ENCODE measurements at regions not wholly inside any gene's neighbourhood (a gene's known extent, or its start where the extent isn't known, plus 50 kb on each side); places are given as distances from the start of the nearest gene placed in this dataset.

DNA sequence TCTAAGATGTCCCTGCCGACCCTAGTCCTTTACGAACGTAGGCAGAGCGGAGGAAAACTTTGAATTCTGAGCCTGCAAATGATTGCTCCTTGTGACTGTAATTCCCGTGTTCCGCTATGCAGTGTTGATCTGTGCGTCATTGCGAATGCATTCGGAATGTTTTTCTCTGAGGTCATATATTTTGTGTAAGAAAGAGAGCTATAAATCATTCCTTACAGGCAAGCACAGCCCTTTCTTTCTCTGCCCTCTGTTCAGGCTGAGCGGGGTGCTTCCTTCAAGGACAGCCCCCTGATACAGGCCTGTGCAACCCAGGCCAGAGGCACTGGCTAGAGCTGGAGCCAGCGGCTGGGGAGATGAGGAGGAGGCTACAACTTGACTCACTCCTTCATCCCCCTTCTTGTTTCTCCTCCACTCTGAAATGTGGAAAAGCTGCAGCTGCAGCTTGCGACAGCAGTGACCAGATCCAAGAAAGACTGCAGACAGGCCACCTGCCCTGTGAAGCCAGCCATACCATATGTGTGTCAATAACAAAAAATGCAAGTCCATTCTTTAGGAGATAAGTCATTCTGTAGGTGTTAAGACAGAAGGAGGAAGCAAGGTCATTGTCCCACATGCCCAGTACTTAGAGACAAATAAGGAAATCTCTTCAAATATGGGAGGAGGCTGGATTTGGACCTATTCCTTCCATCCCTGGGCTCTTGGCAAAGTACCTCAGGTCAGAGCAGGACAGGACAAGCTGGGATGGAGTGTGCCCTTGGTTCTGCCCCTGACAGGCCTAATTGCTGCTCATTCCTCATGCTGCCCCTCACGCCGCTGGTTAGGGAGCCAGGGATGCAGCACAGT lies 345.7 kb upstream of the WWC1 start:
- no peaks in the 10 kb centered on the region for H3K79me2 ChIP-seq (ENCODE audit: insufficient read depth, low read length)
- 96% methylated on average over 7 of the region's 14 CpGs for WGBS (ENCODE audit: insufficient coverage)
- no peak overlapping the region for H3K4me2 ChIP-seq (replicated peaks; ENCODE audit: extremely low read depth, low read length, poor library complexity, severe bottlenecking)

DNA sequence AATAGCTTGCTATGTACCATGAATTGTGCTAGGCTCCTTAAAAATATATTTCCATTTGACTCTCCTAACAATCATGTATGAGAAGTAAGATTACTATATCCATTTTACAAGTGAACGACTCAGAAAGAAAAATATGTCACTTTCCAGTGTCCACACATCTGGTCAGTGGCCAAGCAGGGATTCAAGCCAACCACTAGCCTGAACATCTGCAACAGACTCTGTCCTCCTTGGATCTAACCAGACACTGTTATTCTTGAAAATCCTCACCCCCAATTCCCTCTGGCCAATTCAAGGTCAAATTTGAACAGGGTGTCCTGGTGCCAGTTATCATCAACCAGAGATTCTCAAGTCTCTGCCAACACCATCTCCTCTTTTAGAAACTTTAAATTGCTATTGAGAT lies 344.1 kb upstream of the WWC1 start:
- no peaks in the 10 kb centered on the region for H4K20me1 ChIP-seq (ENCODE audit: insufficient read depth, low read length)
- H3K4me1 ChIP-seq (ENCODE audit: control insufficient read depth in 1 of 2, insufficient read depth in 2 of 2, low read length in 2 of 2), result no peaks in the 10 kb centered on the region
- H3K27me3 ChIP-seq (ENCODE audit: control insufficient read depth in 2 of 2, insufficient read depth in 2 of 2, low read length in 2 of 2), result no peaks in the 10 kb centered on the region
- Mint-ChIP-seq H3K27ac (no peak overlapping the region), H3K9me3 (no peaks in the 10 kb centered on the region), H3K27me3 (ENCODE audit: low read depth in 3 of 3) (peaks cover 2 to 4% (median 3%) of the 10 kb centered on the region in 3 donors), H3K4me3 (no peak overlapping the region), H3K36me3 (no peaks in the 10 kb centered on the region), H3K4me1 (no peaks in the 10 kb centered on the region)
- H3K79me2 ChIP-seq (ENCODE audit: insufficient read depth, low read length), result no peaks in the 10 kb centered on the region
- H3K36me3 ChIP-seq (replicated peaks in 1 of 2; ENCODE audit: control insufficient read depth in 1 of 2, insufficient read depth in 2 of 2, low read length in 2 of 2), result no peaks in the 10 kb centered on the region
- H3K27ac ChIP-seq (ENCODE audit: low read depth in 1 of 2, low read length in 2 of 2), result no peak overlapping the region
- no peak for TF ChIP-seq CTCF (IDR thresholded peaks at IDR 0.05)
- no peak overlapping the region for H3K9ac ChIP-seq (ENCODE audit: insufficient read depth, low read length, poor library complexity, severe bottlenecking)
- intact Hi-C loops (cut with micrococcal nuclease), result no loop called here
- no peaks in the 10 kb centered on the region for H3K9me3 ChIP-seq (replicated peaks in 1 of 2; ENCODE audit: control insufficient read depth in 1 of 2, insufficient read depth in 1 of 2, low read length in 2 of 2)
- H3K4me2 ChIP-seq (replicated peaks; ENCODE audit: extremely low read depth, low read length, poor library complexity, severe bottlenecking), result no peak overlapping the region
- H3K4me3 ChIP-seq (replicated peaks in 1 of 3; ENCODE audit: low read depth in 2 of 3, low read length in 3 of 3), result no peak overlapping the region
- no peak overlapping the region for H2AFZ ChIP-seq (ENCODE audit: insufficient read depth, low read depth, low read length, poor library complexity, severe bottlenecking)
- WGBS (ENCODE audit: insufficient coverage), result 100% methylated on average over 1 of the region's 1 CpG
- DNase-seq, result no peak

More for the DNA sequence above, 345.7 kb upstream of the WWC1 start:
- Histone ChIP-seq H3K27ac (ENCODE audit: low read depth in 1 of 2, low read length in 2 of 2) (no peak overlapping the region), H3K9me3 (replicated peaks in 1 of 2; ENCODE audit: control insufficient read depth in 1 of 2, insufficient read depth in 1 of 2, low read length in 2 of 2) (no peaks in the 10 kb centered on the region), H2AFZ (ENCODE audit: insufficient read depth, low read depth, low read length, poor library complexity, severe bottlenecking) (no peak overlapping the region), H3K27me3 (ENCODE audit: control insufficient read depth in 2 of 2, insufficient read depth in 2 of 2, low read length in 2 of 2) (no peaks in the 10 kb centered on the region), H3K36me3 (replicated peaks in 1 of 2; ENCODE audit: control insufficient read depth in 1 of 2, insufficient read depth in 2 of 2, low read length in 2 of 2) (no peaks in the 10 kb centered on the region), H4K20me1 (ENCODE audit: insufficient read depth, low read length) (no peaks in the 10 kb centered on the region), H3K9ac (ENCODE audit: insufficient read depth, low read length, poor library complexity, severe bottlenecking) (no peak overlapping the region), H3K4me1 (ENCODE audit: control insufficient read depth in 1 of 2, insufficient read depth in 2 of 2, low read length in 2 of 2) (no peaks in the 10 kb centered on the region), H3K4me3 (replicated peaks in 1 of 3; ENCODE audit: low read depth in 2 of 3, low read length in 3 of 3) (no peak overlapping the region)
- Mint-ChIP-seq H3K4me3 (no peak overlapping the region), H3K27ac (no peak overlapping the region), H3K27me3 (ENCODE audit: low read depth in 3 of 3) (peaks cover 1 to 4% (median 2%) of the 10 kb centered on the region in 3 donors), H3K36me3 (no peaks in the 10 kb centered on the region), H3K9me3 (no peaks in the 10 kb centered on the region), H3K4me1 (no peaks in the 10 kb centered on the region)
- no peak for TF ChIP-seq CTCF (IDR thresholded peaks at IDR 0.05)
- intact Hi-C loops (cut with micrococcal nuclease), result no loop called here
- no peak for DNase-seq

Data from CD14-positive monocyte (primary cell).